ENCODE measurements at regions not wholly inside any gene's neighbourhood (a gene's known extent, or its start where the extent isn't known, plus 50 kb on each side); places are given as distances from the start of the nearest gene placed in this dataset.

DNA sequence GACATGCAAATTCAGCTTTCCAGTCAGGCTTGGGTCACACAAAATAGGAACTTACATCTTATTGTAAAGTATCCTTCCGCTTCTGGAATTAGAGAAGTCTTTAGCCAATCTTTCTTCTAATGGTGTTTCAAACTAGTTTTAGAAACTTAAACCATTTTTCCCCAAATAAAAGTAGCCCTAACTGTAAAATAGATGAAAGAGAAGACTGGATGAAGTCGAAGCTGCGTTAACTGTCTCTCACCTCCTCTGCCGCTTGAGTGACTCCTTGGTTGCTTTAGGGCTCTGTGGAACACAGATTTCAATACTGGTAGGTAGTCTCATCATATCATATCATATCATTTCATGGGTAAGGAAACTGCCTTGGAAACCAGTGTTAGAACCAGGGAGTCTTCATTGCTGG is 498.4 kb downstream of the XIRP2 start:
- TF ChIP-seq, protein P1, sequence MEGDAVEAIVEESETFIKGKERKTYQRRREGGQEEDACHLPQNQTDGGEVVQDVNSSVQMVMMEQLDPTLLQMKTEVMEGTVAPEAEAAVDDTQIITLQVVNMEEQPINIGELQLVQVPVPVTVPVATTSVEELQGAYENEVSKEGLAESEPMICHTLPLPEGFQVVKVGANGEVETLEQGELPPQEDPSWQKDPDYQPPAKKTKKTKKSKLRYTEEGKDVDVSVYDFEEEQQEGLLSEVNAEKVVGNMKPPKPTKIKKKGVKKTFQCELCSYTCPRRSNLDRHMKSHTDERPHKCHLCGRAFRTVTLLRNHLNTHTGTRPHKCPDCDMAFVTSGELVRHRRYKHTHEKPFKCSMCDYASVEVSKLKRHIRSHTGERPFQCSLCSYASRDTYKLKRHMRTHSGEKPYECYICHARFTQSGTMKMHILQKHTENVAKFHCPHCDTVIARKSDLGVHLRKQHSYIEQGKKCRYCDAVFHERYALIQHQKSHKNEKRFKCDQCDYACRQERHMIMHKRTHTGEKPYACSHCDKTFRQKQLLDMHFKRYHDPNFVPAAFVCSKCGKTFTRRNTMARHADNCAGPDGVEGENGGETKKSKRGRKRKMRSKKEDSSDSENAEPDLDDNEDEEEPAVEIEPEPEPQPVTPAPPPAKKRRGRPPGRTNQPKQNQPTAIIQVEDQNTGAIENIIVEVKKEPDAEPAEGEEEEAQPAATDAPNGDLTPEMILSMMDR (IDR thresholded peaks at IDR 0.05) = no peak
- TF ChIP-seq POLR2A (IDR thresholded peaks at IDR 0.05) = no peak
